ENCODE measurements at regions not wholly inside any gene's neighbourhood (a gene's known extent, or its start where the extent isn't known, plus 50 kb on each side); places are given as distances from the start of the nearest gene placed in this dataset.
"Not testable (repeated sequence)": the region's sequence is repeated elsewhere in the genome, so short reads cannot be mapped to it uniquely, and the experiment has no call there.

GRCh38 chr9:75690551-75690950 lies 199.9 kb upstream of the PCSK5 start:
- DNase-seq: not testable (repeated sequence)

GRCh38 chr9:75691408-75691807 lies 199.1 kb upstream of the PCSK5 start:
- no peak for DNase-seq

GRCh38 chr9:75692309-75692708 lies 198.2 kb upstream of the PCSK5 start:
- no peak for DNase-seq

GRCh38 chr9:75695921-75696320 lies 194.6 kb upstream of the PCSK5 start:
- no peak for DNase-seq

GRCh38 chr9:75699017-75699416 lies 191.5 kb upstream of the PCSK5 start:
- DNase-seq: no peak

GRCh38 chr9:75699625-75700251 lies 190.7 kb upstream of the PCSK5 start:
- no peak for DNase-seq

DNA sequence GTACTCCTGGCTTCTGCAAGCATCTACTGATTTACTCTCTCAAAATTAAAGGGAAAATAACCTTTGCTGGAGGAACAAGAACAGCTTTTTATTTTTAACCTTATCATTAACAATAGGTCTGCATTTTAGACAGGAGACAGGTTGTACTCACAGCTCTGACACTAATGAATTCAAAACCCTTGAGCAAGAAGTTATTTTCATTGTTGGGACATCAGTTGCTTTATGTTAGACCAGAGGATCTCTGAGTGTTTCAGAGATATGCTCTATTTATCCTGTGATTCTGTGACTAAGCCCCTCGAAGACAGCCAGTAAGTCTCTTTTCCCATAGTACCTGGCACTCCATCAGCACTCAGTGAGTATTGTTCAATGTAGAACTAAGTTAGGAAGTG lies 190.2 kb upstream of the PCSK5 start:
- no peak for DNase-seq

- no peak for DNase-seq
Measured at GRCh38 chr9:75707191-75707590, 183.3 kb upstream of the PCSK5 start.

- no peak for DNase-seq
Measured at GRCh38 chr9:75709698-75710097, 180.8 kb upstream of the PCSK5 start.

- no peak for DNase-seq
Measured at GRCh38 chr9:75712700-75713099, 177.8 kb upstream of the PCSK5 start.

DNA sequence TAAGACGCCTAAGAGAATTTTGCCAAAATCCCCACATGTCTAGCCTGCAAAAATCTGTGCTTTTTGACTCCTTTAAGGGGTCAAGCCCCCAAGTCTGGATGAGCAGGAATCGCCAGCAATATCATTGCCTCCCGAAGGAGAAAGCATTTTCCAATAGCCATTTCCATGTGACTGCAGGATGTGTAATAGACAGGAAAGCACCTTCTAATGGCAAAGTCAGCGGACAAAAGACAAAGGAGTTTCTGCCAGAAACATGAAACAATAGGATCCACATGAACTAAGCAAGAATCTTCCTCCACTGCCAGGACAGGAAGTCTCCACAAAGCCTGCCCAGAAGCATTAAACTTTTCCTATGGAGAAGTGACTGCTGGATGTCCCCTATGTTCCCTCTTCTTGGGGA lies 177.1 kb upstream of the PCSK5 start:
- DNase-seq: no peak

- no peak for DNase-seq
Measured at GRCh38 chr9:75715360-75715759, 175.1 kb upstream of the PCSK5 start.

GRCh38 chr9:75718677-75719076 lies 171.8 kb upstream of the PCSK5 start:
- no peak for DNase-seq

DNA sequence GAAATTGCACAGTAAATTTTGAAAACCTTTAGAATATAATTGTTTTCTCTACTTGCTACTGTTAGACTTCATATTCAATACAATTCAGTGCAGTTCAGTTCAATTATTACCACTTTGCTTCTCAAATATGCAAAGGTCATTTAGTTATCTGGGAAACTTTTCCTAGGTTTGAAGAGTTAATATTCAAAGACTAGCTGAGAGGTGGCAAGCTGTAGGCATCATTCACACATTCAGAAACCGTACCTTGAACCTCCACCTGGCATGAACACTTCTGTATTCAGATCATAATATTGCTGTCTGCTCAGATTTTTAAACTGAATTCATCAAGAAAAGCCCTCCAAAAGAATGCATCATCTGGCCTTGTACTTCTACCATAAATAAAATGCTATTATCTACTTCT lies 162.1 kb upstream of the PCSK5 start:
- no peak for DNase-seq

DNA sequence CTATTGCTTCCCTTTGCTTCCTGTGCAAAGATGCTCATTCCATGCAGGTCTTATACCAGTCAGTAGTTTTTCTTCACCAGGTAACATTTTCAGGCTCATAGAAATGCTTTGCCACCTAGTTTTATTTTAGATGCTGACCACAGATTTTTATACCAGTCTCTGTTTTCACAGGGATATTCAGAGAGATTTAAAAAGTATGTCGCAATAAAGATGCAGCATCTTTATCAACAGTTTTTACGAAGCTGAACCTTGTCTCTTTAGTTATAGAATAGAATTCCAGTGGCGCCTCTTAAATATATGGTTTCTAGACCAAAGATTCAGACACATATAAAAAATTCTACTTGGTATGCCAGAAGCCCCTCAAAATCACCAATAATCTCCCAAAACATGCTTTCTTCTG lies 155.7 kb upstream of the PCSK5 start:
- no peak for DNase-seq

GRCh38 chr9:75739884-75740611 lies 150.4 kb upstream of the PCSK5 start:
- DNase-seq: no peak

- DNase-seq: no peak
Measured at GRCh38 chr9:75743855-75744254, 146.6 kb upstream of the PCSK5 start.

DNA sequence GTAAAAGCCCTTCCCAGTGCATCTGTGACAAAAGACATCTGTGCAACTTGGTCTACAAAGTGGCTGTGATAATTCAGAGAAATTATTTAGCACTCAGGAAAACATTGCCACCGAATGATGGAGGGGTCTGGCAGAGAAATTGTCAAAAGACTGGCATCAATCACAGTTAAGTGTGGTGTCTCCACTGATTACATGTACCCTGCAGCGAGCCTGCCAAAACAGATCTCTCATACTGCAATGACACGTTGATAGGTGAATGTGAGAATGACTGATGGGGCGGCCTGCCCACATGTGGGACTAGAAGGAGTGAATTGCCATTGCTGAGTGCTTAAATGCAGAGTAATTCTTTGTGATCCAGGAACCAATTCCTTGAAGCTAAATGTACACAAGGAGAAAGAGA lies 136.4 kb upstream of the PCSK5 start:
- no peak for DNase-seq

DNA sequence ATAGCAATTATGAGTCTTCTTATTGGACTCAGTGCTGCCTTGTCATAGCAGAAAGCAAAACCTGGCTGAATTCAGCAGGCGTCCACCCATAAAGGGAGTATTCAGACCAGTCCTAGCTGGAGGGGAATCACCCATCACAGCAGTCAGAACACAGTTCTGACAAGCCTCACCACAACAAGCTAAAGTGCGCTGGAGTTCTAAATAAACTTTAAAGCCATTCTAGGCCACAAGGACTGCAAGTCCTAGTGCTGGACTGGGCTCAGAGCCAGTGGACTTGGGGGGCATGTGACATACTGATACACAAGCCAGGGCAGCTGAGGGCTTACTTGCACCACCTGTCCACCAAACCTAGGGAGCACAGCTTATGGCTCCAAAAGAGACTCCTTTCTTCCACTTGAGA lies 115.3 kb upstream of the PCSK5 start:
- DNase-seq: no peak

DNA sequence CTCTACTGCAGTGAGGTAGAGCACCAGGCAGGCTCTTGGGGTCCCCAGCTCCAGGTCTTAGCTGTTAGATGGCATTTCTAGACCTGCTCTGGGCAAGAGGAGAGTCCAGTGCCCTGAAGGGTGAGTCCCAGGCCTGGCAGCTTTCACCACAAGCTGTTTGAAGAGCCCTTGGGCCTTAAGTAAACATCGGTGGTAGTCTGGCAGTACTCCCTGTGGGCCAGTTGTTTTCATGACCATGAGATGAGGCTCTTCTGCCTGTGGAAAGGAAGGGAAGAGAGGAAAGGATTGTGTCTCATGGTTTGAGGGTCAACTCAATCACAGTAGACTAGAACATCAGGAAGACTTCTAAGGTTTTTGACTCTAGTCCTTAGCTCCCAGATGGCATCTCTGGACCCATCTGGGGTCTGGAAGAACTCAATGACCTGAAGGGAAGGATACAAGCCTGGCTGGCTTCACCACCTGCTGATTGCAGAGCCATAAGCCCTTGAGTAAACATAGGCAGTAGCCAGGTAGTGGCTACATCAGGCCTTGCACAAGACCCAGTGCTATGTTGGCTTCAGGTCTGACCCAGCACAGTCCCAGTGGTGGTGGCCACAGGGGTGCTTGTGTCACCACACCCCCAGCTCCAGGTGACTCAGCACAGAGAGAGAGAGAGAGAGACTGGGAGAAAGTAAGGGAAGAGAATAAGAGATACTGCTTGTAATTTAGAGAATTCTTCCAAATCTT lies 114.3 kb upstream of the PCSK5 start:
- no peak for DNase-seq

- DNase-seq: no peak
Measured at GRCh38 chr9:75780185-75780584, 110.3 kb upstream of the PCSK5 start.

GRCh38 chr9:75788006-75788634 lies 102.4 kb upstream of the PCSK5 start:
- DNase-seq: no peak

- DNase-seq: no peak
Measured at GRCh38 chr9:75797085-75797580, 93.3 kb upstream of the PCSK5 start.

GRCh38 chr9:75798505-75798904 lies 92.0 kb upstream of the PCSK5 start:
- DNase-seq: no peak
